ENCODE measurements at regions not wholly inside any gene's neighbourhood (a gene's known extent, or its start where the extent isn't known, plus 50 kb on each side); places are given as distances from the start of the nearest gene placed in this dataset.
"Not testable (repeated sequence)": the region's sequence is repeated elsewhere in the genome, so short reads cannot be mapped to it uniquely, and the experiment has no call there.

GRCh38 chrX:42386681-42387080 is 391.3 kb downstream of the PPP1R2C start:
- intact Hi-C loops (cut with DNase I) = no loop called here

GRCh38 chrX:42385730-42386129 is 392.2 kb downstream of the PPP1R2C start:
- DNase-seq = no peak
- intact Hi-C loops (cut with DNase I) = no loop called here

More at GRCh38 chrX:42386681-42387080, 391.3 kb downstream of the PPP1R2C start:
- no peak for DNase-seq

- DNase-seq = peak in 17 of 42 donors; percentile 0 to 45 (median 14)
Measured at GRCh38 chrX:42384956-42385355, 393.0 kb downstream of the PPP1R2C start.

GRCh38 chrX:42378857-42379256 is 399.1 kb downstream of the PPP1R2C start:
- DNase-seq = no peak
- intact Hi-C loops (cut with DNase I) = no loop called here

More at GRCh38 chrX:42384956-42385355, 393.0 kb downstream of the PPP1R2C start:
- intact Hi-C loops (cut with DNase I) = no loop called here

- intact Hi-C loops (cut with DNase I) = no loop called here
- DNase-seq = no peak
Measured at GRCh38 chrX:42375086-42375485, 402.9 kb downstream of the PPP1R2C start.

GRCh38 chrX:42366181-42366580 is 411.8 kb downstream of the PPP1R2C start:
- DNase-seq = no peak
- intact Hi-C loops (cut with DNase I) = no loop called here

GRCh38 chrX:42362219-42362618 is 415.7 kb downstream of the PPP1R2C start:
- DNase-seq = no peak
- intact Hi-C loops (cut with DNase I) = no loop called here

- not testable (repeated sequence) for DNase-seq
Measured at GRCh38 chrX:42342981-42343380, 419.6 kb upstream of the CASK start.

More at GRCh38 chrX:42342981-42343380, 419.6 kb upstream of the CASK start:
- intact Hi-C loops (cut with DNase I) = not testable (repeated sequence)
